ENCODE measurements at regions not wholly inside any gene's neighbourhood (a gene's known extent, or its start where the extent isn't known, plus 50 kb on each side); places are given as distances from the start of the nearest gene placed in this dataset.
A peak's percentile ranks its signal among the peaks of the same experiment; 100 is the strongest.

DNA sequence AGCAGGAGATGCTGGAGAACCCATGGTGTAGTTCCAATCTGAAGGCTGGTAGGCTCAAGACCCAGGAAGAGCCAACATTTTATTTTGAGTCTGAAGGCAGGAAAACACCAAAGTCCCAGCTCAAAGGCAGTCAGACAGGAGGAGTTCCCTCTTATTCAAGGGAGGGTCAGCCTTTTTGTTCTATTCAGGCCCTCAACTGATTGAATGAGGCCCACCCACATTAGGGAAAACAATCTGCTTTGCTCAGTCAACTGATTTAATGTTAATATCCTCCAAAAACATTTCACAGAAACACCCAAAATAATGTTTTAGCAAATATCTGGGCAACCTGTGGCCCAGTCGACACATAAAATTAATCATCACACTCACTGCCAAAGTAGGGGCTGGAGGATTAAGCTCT is 130.8 kb downstream of the LMNTD1 start:
- H2AFZ ChIP-seq (ENCODE audit: low read depth, low read length): no peak overlapping the region
- H3K4me1 ChIP-seq (replicated peaks in 1 of 2; ENCODE audit: control insufficient read depth in 2 of 2, insufficient read depth in 2 of 2, low read length in 2 of 2): no peaks in the 10 kb centered on the region; a peak in 1 of 5 replicates
- ChIA-PET CTCF (ENCODE audit: low intra/inter-chr PET ratio) (no interaction called here), POLR2A (no interaction called here)
- no peak for FAIRE-seq
- H3K36me3 ChIP-seq (ENCODE audit: control insufficient read depth, insufficient read depth, low read length): no peaks in the 10 kb centered on the region
- BruUV-seq (replicated peaks): no TSS peak
- intact Hi-C loops (cut with micrococcal nuclease) (no loop called here), in situ Hi-C loops (cut with MboI) (no loop called here)
- no peak overlapping the region for H3K4me2 ChIP-seq (ENCODE audit: insufficient read depth, low read length)
- no peak overlapping the region for H3K27ac ChIP-seq (ENCODE audit: extremely low read depth, low read depth, low read length)
- no peak for DNase-seq (ENCODE audit: extremely low read depth in 1 of 4, low spot score in 3 of 4)
- no peaks in the 10 kb centered on the region for H3K9me1 ChIP-seq (ENCODE audit: control insufficient read depth, insufficient read depth, low read length)
- no peak overlapping the region for H3K4me3 ChIP-seq
- H3K9ac ChIP-seq (ENCODE audit: insufficient read depth in 1 of 2, low read depth in 2 of 2, low read length in 2 of 2): no peak overlapping the region
- H4K20me1 ChIP-seq (replicated peaks; ENCODE audit: control insufficient read depth, insufficient read depth, low read length): no peaks in the 10 kb centered on the region
- 0% methylated on average over 1 of the region's 1 CpG for WGBS (ENCODE audit: insufficient coverage, low coverage, missing lambda C conversion rate)
- TF ChIP-seq ZNF134 (CRISPR knock-in tag; conservative IDR thresholded peaks at IDR 0.05) (peak; percentile 91), ESRRA (IDR thresholded peaks at IDR 0.05; ENCODE audit: borderline replicate concordance, low read depth) (no peak)
- ATAC-seq: no peak
- H3K79me2 ChIP-seq (ENCODE audit: control insufficient read depth, insufficient read depth, low read length): no peaks in the 10 kb centered on the region
- H3K27me3 ChIP-seq (ENCODE audit: control insufficient read depth in 2 of 2, insufficient read depth in 2 of 2, low read length in 2 of 2): no peaks in the 10 kb centered on the region
- no peaks in the 10 kb centered on the region for H3K9me3 ChIP-seq (replicated peaks; ENCODE audit: control insufficient read depth, insufficient read depth, low read depth, low read length)

- Histone ChIP-seq H3K9ac (ENCODE audit: insufficient read depth in 1 of 2, low read depth in 2 of 2, low read length in 2 of 2) (no peak overlapping the region), H3K9me3 (replicated peaks; ENCODE audit: control insufficient read depth, insufficient read depth, low read depth, low read length) (no peaks in the 10 kb centered on the region), H3K4me2 (ENCODE audit: insufficient read depth, low read length) (no peak overlapping the region), H3K4me3 (no peak overlapping the region), H3K27ac (ENCODE audit: extremely low read depth, low read depth, low read length) (no peak overlapping the region), H3K4me1 (replicated peaks in 1 of 2; ENCODE audit: control insufficient read depth in 2 of 2, insufficient read depth in 2 of 2, low read length in 2 of 2) (no peaks in the 10 kb centered on the region; a peak in 1 of 5 replicates), H2AFZ (ENCODE audit: low read depth, low read length) (no peak overlapping the region), H3K9me1 (ENCODE audit: control insufficient read depth, insufficient read depth, low read length) (no peaks in the 10 kb centered on the region), H4K20me1 (replicated peaks; ENCODE audit: control insufficient read depth, insufficient read depth, low read length) (no peaks in the 10 kb centered on the region), H3K27me3 (ENCODE audit: control insufficient read depth in 2 of 2, insufficient read depth in 2 of 2, low read length in 2 of 2) (no peaks in the 10 kb centered on the region), H3K36me3 (ENCODE audit: control insufficient read depth, insufficient read depth, low read length) (no peaks in the 10 kb centered on the region), H3K79me2 (ENCODE audit: control insufficient read depth, insufficient read depth, low read length) (no peaks in the 10 kb centered on the region)
- DNase-seq (ENCODE audit: extremely low read depth in 1 of 4, low spot score in 3 of 4) (no peak), FAIRE-seq (no peak), ATAC-seq (no peak)
- WGBS (ENCODE audit: insufficient coverage, low coverage, missing lambda C conversion rate): 0% methylated on average over 2 of the region's 2 CpGs
- intact Hi-C loops (cut with micrococcal nuclease) (no loop called here), in situ Hi-C loops (cut with MboI) (no loop called here)
- CTCF ChIA-PET (ENCODE audit: low intra/inter-chr PET ratio): no interaction called here
- POLR2A ChIA-PET: no interaction called here
- BruUV-seq (replicated peaks): no TSS peak
- TF ChIP-seq POLR2B (IDR thresholded peaks at IDR 0.05; ENCODE audit: low read depth, partially characterized antibody): no peak
- no peak for TF ChIP-seq BRD9 (IDR thresholded peaks at IDR 0.05; ENCODE audit: low read depth, partially characterized antibody)
- TF ChIP-seq CBX2 (IDR thresholded peaks at IDR 0.05; ENCODE audit: insufficient read depth, low read length, poor library complexity, severe bottlenecking): no peak
- TF ChIP-seq, protein P1, sequence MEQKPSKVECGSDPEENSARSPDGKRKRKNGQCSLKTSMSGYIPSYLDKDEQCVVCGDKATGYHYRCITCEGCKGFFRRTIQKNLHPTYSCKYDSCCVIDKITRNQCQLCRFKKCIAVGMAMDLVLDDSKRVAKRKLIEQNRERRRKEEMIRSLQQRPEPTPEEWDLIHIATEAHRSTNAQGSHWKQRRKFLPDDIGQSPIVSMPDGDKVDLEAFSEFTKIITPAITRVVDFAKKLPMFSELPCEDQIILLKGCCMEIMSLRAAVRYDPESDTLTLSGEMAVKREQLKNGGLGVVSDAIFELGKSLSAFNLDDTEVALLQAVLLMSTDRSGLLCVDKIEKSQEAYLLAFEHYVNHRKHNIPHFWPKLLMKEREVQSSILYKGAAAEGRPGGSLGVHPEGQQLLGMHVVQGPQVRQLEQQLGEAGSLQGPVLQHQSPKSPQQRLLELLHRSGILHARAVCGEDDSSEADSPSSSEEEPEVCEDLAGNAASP (IDR thresholded peaks at IDR 0.05): no peak
- TF ChIP-seq, protein P2, sequence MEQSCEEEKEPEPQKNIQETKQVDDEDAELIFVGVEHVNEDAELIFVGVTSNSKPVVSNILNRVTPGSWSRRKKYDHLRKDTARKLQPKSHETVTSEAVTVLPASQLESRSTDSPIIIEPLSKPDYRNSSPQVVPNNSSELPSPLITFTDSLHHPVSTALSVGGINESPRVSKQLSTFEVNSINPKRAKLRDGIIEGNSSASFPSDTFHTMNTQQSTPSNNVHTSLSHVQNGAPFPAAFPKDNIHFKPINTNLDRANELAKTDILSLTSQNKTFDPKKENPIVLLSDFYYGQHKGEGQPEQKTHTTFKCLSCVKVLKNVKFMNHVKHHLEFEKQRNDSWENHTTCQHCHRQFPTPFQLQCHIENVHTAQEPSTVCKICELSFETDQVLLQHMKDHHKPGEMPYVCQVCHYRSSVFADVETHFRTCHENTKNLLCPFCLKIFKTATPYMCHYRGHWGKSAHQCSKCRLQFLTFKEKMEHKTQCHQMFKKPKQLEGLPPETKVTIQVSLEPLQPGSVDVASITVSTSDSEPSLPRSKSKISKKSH (CRISPR knock-in tag; IDR thresholded peaks at IDR 0.05): no peak
Observed at GRCh38 chr12:25421651-25422167, 131.4 kb downstream of the LMNTD1 start.
